H1 (cell line): ENCODE measurements at regions not wholly inside any gene's neighbourhood (a gene's known extent, or its start where the extent isn't known, plus 50 kb on each side); places are given as distances from the start of the nearest gene placed in this dataset.

Experiments used
- CEBPB ChIP-seq: IDR thresholded peaks from 2 replicates; pipeline ENCODE4 v1.6.1; 2012; ENCODE audit warnings: low read depth, low read length
- TF ChIP-seq, protein P1 (sequence below): fragments of 300-600 bp; sonication (generic); IDR thresholded peaks from 2 replicates; pipeline ENCODE4 v1.7.1; 2012; ENCODE audit warnings: low read length, moderate library complexity, mild to moderate bottlenecking, inconsistent platforms; ENCODE audit not compliant: insufficient replicate concordance

DNA sequence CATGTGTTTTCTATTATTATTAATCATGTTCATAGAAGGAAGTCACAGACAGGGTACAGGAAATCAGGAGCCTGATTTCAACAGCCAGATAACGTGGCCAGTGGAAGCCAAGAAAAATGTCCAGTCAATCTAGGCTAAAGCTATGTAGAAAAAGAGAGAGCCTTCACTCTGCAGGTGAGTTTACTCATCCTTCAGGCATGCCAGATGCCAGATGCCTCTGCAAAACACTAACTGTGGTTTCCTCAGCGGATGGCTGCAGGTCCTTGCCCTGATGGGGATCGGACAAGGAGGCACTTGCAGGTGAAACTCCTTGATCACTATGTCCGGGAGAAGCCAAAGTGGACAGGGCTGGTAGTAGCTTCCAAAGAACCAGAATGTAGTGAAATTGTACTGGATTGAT lies 962.3 kb upstream of the RAG2 start (continued):
- TF ChIP-seq, protein P1, sequence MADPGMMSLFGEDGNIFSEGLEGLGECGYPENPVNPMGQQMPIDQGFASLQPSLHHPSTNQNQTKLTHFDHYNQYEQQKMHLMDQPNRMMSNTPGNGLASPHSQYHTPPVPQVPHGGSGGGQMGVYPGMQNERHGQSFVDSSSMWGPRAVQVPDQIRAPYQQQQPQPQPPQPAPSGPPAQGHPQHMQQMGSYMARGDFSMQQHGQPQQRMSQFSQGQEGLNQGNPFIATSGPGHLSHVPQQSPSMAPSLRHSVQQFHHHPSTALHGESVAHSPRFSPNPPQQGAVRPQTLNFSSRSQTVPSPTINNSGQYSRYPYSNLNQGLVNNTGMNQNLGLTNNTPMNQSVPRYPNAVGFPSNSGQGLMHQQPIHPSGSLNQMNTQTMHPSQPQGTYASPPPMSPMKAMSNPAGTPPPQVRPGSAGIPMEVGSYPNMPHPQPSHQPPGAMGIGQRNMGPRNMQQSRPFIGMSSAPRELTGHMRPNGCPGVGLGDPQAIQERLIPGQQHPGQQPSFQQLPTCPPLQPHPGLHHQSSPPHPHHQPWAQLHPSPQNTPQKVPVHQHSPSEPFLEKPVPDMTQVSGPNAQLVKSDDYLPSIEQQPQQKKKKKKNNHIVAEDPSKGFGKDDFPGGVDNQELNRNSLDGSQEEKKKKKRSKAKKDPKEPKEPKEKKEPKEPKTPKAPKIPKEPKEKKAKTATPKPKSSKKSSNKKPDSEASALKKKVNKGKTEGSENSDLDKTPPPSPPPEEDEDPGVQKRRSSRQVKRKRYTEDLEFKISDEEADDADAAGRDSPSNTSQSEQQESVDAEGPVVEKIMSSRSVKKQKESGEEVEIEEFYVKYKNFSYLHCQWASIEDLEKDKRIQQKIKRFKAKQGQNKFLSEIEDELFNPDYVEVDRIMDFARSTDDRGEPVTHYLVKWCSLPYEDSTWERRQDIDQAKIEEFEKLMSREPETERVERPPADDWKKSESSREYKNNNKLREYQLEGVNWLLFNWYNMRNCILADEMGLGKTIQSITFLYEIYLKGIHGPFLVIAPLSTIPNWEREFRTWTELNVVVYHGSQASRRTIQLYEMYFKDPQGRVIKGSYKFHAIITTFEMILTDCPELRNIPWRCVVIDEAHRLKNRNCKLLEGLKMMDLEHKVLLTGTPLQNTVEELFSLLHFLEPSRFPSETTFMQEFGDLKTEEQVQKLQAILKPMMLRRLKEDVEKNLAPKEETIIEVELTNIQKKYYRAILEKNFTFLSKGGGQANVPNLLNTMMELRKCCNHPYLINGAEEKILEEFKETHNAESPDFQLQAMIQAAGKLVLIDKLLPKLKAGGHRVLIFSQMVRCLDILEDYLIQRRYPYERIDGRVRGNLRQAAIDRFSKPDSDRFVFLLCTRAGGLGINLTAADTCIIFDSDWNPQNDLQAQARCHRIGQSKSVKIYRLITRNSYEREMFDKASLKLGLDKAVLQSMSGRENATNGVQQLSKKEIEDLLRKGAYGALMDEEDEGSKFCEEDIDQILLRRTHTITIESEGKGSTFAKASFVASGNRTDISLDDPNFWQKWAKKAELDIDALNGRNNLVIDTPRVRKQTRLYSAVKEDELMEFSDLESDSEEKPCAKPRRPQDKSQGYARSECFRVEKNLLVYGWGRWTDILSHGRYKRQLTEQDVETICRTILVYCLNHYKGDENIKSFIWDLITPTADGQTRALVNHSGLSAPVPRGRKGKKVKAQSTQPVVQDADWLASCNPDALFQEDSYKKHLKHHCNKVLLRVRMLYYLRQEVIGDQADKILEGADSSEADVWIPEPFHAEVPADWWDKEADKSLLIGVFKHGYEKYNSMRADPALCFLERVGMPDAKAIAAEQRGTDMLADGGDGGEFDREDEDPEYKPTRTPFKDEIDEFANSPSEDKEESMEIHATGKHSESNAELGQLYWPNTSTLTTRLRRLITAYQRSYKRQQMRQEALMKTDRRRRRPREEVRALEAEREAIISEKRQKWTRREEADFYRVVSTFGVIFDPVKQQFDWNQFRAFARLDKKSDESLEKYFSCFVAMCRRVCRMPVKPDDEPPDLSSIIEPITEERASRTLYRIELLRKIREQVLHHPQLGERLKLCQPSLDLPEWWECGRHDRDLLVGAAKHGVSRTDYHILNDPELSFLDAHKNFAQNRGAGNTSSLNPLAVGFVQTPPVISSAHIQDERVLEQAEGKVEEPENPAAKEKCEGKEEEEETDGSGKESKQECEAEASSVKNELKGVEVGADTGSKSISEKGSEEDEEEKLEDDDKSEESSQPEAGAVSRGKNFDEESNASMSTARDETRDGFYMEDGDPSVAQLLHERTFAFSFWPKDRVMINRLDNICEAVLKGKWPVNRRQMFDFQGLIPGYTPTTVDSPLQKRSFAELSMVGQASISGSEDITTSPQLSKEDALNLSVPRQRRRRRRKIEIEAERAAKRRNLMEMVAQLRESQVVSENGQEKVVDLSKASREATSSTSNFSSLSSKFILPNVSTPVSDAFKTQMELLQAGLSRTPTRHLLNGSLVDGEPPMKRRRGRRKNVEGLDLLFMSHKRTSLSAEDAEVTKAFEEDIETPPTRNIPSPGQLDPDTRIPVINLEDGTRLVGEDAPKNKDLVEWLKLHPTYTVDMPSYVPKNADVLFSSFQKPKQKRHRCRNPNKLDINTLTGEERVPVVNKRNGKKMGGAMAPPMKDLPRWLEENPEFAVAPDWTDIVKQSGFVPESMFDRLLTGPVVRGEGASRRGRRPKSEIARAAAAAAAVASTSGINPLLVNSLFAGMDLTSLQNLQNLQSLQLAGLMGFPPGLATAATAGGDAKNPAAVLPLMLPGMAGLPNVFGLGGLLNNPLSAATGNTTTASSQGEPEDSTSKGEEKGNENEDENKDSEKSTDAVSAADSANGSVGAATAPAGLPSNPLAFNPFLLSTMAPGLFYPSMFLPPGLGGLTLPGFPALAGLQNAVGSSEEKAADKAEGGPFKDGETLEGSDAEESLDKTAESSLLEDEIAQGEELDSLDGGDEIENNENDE: no peak
- TF ChIP-seq CEBPB: no peak
